ENCODE measurements at regions not wholly inside any gene's neighbourhood (a gene's known extent, or its start where the extent isn't known, plus 50 kb on each side); places are given as distances from the start of the nearest gene placed in this dataset.

- peaks cover 0 to 3% of the 10 kb centered on the region in 2 donors for H3K27me3 Mint-ChIP-seq
- ATAC-seq (no peak), DNase-seq (ENCODE audit: low spot score) (no peak)
- H3K27ac Mint-ChIP-seq, result no peak overlapping the region
- H3K4me1 Mint-ChIP-seq (ENCODE audit: low read depth in 2 of 2), result no peaks in the 10 kb centered on the region
- H3K9me3 Mint-ChIP-seq, result no peaks in the 10 kb centered on the region
- H3K36me3 Mint-ChIP-seq, result no peaks in the 10 kb centered on the region
- no peak overlapping the region for H3K4me3 Mint-ChIP-seq
Observed at GRCh38 chr16:19940195-19940594, 55.5 kb upstream of the GPRC5B start.

GRCh38 chr16:19939553-19939952 lies 54.9 kb upstream of the GPRC5B start:
- Mint-ChIP-seq H3K27me3 (peaks cover under 1 to 3% of the 10 kb centered on the region in 2 donors), H3K4me1 (ENCODE audit: low read depth in 2 of 2) (no peaks in the 10 kb centered on the region), H3K27ac (no peak overlapping the region), H3K4me3 (no peak overlapping the region), H3K9me3 (no peaks in the 10 kb centered on the region), H3K36me3 (no peaks in the 10 kb centered on the region)
- no peak for DNase-seq (ENCODE audit: low spot score)
- ATAC-seq, result no peak

DNA sequence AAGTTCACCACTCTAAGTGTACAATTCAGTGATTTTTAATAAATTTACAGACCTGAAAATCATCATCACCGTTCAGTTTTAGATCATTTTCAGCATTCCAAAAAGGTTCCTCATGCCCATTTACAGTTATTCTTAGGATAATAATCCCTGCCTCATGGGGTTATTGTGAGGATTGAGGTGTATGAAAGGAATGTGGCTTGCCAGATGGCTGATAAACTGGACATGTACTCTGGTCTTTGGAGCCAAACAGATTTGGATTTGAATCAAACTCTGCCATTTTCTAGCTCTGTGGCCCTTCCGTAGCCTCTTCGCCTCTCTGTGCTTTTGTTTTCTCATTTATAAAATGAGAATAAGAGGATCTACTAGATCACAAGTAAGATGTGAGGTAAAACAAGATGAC lies 53.9 kb upstream of the GPRC5B start:
- no peak overlapping the region for H3K27ac Mint-ChIP-seq
- no peak overlapping the region for H3K4me3 Mint-ChIP-seq
- no peak for DNase-seq (ENCODE audit: low spot score)
- no peaks in the 10 kb centered on the region for H3K36me3 Mint-ChIP-seq
- no peaks in the 10 kb centered on the region for H3K4me1 Mint-ChIP-seq (ENCODE audit: low read depth in 2 of 2)
- ATAC-seq, result no peak
- H3K27me3 Mint-ChIP-seq, result peaks cover 3 to 11% of the 10 kb centered on the region in 2 donors
- no peaks in the 10 kb centered on the region for H3K9me3 Mint-ChIP-seq

DNA sequence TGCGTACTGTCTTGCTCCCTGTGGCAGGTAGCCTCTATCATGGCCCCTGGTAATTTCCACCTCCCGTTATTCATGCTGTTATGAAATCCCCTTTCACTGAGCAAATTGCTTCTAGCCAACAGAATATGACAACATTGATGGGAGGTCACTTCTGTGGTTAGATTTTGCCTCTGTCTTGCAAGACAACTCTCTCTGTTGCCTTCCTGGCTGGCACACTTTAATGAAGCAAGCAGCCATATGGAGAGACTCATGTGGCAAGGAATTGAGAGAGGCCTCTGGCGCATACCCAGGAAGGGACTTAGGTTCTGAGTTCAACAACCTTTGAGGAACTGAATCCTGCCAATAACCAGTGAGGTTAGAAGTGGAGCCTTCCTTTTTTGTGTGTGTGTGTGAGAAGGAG lies 51.8 kb upstream of the GPRC5B start:
- Mint-ChIP-seq H3K27ac (no peak overlapping the region), H3K36me3 (no peaks in the 10 kb centered on the region), H3K27me3 (peaks cover 3 to 12% of the 10 kb centered on the region in 2 donors), H3K4me3 (no peak overlapping the region), H3K9me3 (no peaks in the 10 kb centered on the region), H3K4me1 (ENCODE audit: low read depth in 2 of 2) (no peaks in the 10 kb centered on the region)
- no peak for DNase-seq (ENCODE audit: low spot score)
- ATAC-seq, result no peak

- H3K4me1 Mint-ChIP-seq (ENCODE audit: low read depth in 2 of 2), result no peaks in the 10 kb centered on the region
- DNase-seq (ENCODE audit: low spot score) (no peak), ATAC-seq (no peak)
- H3K9me3 Mint-ChIP-seq, result no peaks in the 10 kb centered on the region
- H3K27me3 Mint-ChIP-seq, result peaks cover 3 to 12% of the 10 kb centered on the region in 2 donors
- no peak overlapping the region for H3K27ac Mint-ChIP-seq
- no peak overlapping the region for H3K4me3 Mint-ChIP-seq
- no peaks in the 10 kb centered on the region for H3K36me3 Mint-ChIP-seq
Observed at GRCh38 chr16:19935694-19936093, 51.0 kb upstream of the GPRC5B start.

Measured in natural killer cell treated with Interleukin-12 subunit alpha and Interleukin-12 subunit beta and Interleukin-15 and Interleukin-18, amount 100 ng/mL, for 72 hours (primary cell).